Neuron (in vitro differentiated cells): ENCODE measurements at regions not wholly inside any gene's neighbourhood (a gene's known extent, or its start where the extent isn't known, plus 50 kb on each side); places are given as distances from the start of the nearest gene placed in this dataset.

Source experiments
- H2AFZ ChIP-seq: one replicate; pipeline ENCODE4 v1.6.1; 2013; ENCODE audit warnings: low read depth, mild to moderate bottlenecking, inconsistent platforms, low read length, moderate library complexity
- H3K27me3 ChIP-seq: one replicate; pipeline ENCODE4 v1.6.1; 2013; ENCODE audit warnings: low read length; ENCODE audit not compliant: insufficient read depth
- H3K36me3 ChIP-seq: one replicate; pipeline ENCODE4 v1.6.1; 2013; ENCODE audit warnings: low read length; ENCODE audit not compliant: insufficient read depth
- H3K4me1 ChIP-seq: one replicate; pipeline ENCODE4 v1.6.1; 2013; ENCODE audit warnings: low read length; ENCODE audit not compliant: insufficient read depth
- H3K4me3 ChIP-seq: 2 replicates; pipeline ENCODE4 v1.5.1; 2013; ENCODE audit warnings: mild to moderate bottlenecking, low read length, moderate library complexity
- H3K9me3 ChIP-seq: one replicate; pipeline ENCODE4 v1.6.1; 2013; ENCODE audit warnings: low read length

DNA sequence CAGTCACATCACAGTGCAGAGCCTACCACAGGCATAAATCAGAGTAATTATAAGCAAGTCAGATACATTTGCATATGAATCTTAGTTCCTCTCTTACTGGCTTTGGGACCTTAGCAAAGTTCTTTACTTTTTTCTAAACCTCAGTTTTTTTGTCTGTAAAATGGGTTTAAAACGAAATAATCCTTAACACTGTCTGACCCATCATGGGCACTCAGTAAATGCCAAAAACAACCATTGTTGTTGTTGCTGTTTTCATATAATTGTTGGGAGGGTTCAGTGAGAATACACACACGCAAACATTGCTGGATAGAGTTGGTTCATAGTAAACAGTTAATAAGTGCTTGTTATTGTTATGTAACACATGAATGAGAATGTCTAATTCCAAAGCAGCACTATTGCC lies 184.9 kb downstream of the BLID start:
- H3K36me3 ChIP-seq: no peaks in the 10 kb centered on the region
- H3K4me1 ChIP-seq: peaks cover 38% of the 10 kb centered on the region
- H3K4me3 ChIP-seq: no peak overlapping the region
- H3K9me3 ChIP-seq: no peaks in the 10 kb centered on the region
- H3K27me3 ChIP-seq: no peaks in the 10 kb centered on the region
- H2AFZ ChIP-seq: no peak overlapping the region

DNA sequence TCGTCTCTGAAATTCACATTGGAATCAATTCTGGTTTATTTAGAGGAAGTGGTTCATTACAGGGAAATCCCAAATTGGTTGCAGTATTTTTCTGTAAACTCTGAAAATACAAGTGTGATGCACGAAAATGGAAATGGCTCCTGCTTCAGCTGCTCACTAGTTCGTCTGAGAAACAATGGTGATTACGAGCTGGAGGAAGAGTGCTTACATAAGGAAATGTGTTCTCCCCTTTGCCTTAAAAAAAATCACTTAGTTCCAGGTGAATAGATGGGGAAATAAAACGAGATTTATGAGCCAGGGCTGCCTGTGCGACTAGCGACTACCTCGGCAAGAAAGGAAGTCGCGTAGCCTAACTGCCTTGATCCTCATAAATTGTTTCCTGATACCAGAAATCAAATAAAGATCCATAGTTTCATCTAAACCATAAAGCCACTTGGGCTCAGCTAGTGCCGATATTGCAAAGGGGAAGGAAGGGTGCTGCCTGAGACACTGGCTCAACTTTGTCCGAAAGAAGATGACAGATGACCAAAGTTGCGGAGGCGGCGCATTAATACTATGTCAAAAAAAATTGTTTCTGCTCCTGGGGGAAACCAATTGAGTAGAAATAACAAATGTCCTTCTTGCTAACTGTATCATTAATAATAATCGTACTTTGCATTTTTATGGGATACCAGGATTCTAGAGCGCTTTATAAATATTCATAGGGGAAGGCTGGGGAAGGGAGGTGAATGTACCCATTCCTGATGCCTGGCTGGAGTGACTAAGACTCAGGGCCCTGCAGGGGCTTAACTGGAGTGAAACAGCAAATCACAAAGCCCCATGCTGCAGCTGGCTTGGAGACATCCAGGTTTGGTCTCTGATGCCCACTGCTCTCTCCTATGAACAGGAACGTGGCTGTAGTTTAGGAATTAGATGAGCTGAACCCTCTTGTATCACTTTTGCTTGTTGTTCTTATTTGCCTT lies 185.7 kb downstream of the BLID start:
- Histone ChIP-seq H3K9me3 (no peaks in the 10 kb centered on the region), H2AFZ (peak overlapping the region; percentile 66), H3K36me3 (no peaks in the 10 kb centered on the region), H3K27me3 (no peaks in the 10 kb centered on the region), H3K4me1 (peaks cover 38% of the 10 kb centered on the region), H3K4me3 (peak overlapping the region; percentile 47)

DNA sequence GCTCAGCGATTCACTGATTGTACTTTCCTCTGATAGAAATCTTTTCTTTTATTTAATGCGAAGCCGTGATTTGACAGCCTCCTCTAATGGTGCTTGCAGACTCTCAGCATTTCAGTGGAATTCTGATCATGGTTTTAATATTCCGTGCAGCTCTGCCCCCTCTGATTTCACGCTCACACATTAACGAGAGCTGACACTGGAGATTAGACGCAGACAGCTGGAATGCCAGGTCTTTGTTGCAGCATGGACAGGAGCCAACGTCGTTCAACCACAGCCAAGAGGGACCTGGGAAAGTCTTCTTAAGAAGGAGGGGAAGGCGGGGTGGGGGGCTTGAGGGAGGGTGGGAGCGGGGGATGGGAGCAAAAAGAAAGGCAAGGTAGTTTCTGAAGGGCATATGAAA lies 186.4 kb downstream of the BLID start:
- Histone ChIP-seq H3K36me3 (no peaks in the 10 kb centered on the region), H2AFZ (peak overlapping the region; percentile 17), H3K4me3 (peak overlapping the region; percentile 47), H3K27me3 (peaks cover 1% of the 10 kb centered on the region), H3K9me3 (no peaks in the 10 kb centered on the region), H3K4me1 (peaks cover 38% of the 10 kb centered on the region)

DNA sequence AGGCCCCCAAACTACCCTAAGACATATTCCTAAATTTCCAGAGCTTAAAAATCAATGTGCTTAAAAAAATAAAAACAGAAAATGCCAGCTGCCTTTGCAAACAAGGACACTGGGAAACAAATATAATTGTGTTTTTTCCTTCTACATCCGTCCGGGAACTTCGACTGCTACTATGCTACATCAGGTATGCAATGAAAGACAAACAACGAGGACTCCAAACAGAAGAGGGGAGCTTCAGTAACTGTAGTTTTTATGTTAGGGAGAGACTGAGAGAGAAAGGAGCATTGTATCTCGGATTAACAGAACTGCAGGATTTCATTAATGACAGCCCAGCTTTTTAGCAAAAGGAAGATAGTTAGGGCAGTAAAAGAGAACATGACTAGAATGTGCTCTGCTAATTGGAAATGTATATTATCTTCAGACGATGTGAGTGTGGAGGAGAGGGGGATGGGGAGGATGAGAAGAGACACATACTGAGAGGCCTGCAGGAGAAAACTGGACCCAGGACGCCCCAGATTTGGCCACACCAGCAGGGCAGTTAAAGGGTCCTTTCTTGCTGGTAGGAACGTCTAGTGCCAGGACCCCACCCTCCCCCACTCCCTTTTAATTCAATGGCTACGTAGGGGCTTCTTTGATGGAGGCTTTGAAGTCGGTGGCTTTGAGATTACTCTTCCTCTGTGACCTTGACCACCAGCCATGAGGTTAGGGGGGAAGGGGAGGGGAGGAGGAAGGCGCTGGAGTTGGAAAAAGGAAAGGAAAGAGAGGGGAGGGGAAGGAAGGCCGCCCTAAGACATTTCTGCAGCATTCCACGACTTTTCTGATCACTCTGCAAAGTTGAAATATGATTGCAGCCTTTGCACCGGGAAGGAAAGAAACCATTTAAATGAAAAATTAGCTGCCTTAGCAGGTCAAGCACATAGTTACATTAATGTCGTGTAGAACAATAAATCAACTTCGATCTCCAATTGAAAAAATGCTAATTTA lies 187.1 kb downstream of the BLID start:
- Histone ChIP-seq H3K9me3 (no peaks in the 10 kb centered on the region), H3K4me3 (peak overlapping the region; percentile 47), H3K36me3 (no peaks in the 10 kb centered on the region), H3K27me3 (peaks cover 3% of the 10 kb centered on the region), H2AFZ (peak overlapping the region; percentile 17), H3K4me1 (peaks cover 38% of the 10 kb centered on the region)

GRCh38 chr11:121927789-121928188 lies 188.2 kb downstream of the BLID start:
- H3K4me1 ChIP-seq: peaks cover 38% of the 10 kb centered on the region
- H3K4me3 ChIP-seq: no peak overlapping the region
- H3K9me3 ChIP-seq: no peaks in the 10 kb centered on the region
- H3K36me3 ChIP-seq: no peaks in the 10 kb centered on the region
- H3K27me3 ChIP-seq: peaks cover 3% of the 10 kb centered on the region
- H2AFZ ChIP-seq: no peak overlapping the region

DNA sequence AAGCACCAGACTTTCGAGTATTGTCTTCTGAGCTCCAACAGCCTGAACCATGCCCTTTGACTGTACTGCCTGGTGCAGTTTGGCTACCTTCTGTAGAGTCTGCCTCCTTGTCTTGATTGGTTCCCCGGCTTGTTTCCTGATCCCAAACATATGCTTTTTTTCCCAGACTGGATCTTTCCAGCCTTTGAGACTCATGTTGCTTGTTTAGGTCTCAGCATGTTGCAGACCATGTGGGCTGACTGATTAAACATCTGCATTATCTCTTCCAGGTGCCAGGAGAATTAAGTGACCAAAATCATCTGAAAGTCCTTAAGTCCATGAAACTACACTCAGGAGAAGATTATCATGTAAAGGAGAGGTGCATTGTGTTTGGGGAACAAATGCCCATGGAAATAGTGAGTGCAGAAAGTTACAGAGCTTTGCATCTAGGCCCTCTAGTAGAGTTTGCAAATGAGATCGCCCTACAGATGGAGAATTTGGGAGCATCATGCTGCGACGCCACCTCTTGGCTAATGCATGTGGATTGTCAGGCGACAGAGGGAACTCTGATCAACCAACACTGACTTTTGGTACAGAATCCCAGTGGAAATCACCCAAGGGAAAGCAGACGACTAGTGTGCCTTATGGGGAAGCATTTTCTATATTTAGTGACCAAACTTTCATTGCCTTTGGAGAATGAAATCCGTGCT lies 188.8 kb downstream of the BLID start:
- no peak overlapping the region for H2AFZ ChIP-seq
- no peak overlapping the region for H3K4me3 ChIP-seq
- no peaks in the 10 kb centered on the region for H3K36me3 ChIP-seq
- H3K4me1 ChIP-seq: peaks cover 37% of the 10 kb centered on the region
- no peaks in the 10 kb centered on the region for H3K9me3 ChIP-seq
- H3K27me3 ChIP-seq: peaks cover 5% of the 10 kb centered on the region

DNA sequence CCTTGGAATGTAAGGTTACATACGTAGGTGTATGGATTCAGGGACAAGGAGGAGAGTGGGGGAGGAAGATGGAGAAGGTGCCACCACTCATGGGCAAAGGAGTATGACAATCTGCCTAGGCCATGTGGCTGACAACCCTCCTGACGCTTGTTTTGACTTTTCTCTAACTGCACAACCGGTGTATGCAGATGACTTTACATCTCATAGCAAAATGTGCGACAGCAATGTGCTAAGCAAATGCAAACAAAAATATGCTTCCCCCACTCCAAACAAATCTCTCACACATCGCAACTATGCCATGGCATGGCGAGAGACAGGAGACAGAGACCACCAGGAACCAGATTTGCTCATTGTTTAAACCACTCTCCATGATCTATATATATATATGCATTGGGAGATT lies 191.8 kb downstream of the BLID start:
- Histone ChIP-seq H3K9me3 (no peaks in the 10 kb centered on the region), H3K4me3 (no peak overlapping the region), H3K27me3 (peaks cover 7% of the 10 kb centered on the region), H3K4me1 (peaks cover 15% of the 10 kb centered on the region), H3K36me3 (no peaks in the 10 kb centered on the region), H2AFZ (no peak overlapping the region)

GRCh38 chr11:121917482-121917881 lies 198.5 kb downstream of the BLID start:
- Histone ChIP-seq H3K36me3 (no peaks in the 10 kb centered on the region), H2AFZ (no peak overlapping the region), H3K9me3 (no peaks in the 10 kb centered on the region), H3K4me1 (no peaks in the 10 kb centered on the region), H3K27me3 (peaks cover 3% of the 10 kb centered on the region), H3K4me3 (no peak overlapping the region)

DNA sequence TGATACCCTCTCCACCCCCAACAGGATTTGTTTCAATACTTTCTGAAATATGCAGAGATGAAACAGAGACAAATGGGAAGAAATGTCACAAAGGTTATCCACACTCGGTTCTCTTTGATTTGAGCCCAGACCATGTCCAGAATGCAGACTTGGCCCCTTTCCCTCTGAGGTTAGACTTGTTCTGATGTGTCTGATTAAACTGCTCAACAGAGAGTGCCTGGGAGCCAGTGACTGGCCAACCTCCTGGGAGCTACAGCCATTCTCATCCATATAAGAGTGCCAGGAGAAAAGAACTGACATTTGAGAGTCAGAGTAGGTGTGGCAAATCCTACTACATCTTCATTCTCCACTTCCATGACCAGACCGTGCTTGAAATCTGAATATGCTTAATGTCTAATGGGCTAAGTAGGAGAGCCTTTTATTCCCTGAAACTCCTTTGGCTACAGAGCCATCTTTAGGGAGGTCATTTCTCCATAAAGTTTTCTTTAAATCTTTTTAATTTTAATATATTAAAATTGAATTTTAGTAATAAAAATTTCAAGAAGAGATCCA lies 201.4 kb downstream of the BLID start:
- no peak overlapping the region for H3K4me3 ChIP-seq
- no peaks in the 10 kb centered on the region for H3K4me1 ChIP-seq
- H3K36me3 ChIP-seq: no peaks in the 10 kb centered on the region
- H3K27me3 ChIP-seq: no peaks in the 10 kb centered on the region
- no peak overlapping the region for H2AFZ ChIP-seq
- no peaks in the 10 kb centered on the region for H3K9me3 ChIP-seq

DNA sequence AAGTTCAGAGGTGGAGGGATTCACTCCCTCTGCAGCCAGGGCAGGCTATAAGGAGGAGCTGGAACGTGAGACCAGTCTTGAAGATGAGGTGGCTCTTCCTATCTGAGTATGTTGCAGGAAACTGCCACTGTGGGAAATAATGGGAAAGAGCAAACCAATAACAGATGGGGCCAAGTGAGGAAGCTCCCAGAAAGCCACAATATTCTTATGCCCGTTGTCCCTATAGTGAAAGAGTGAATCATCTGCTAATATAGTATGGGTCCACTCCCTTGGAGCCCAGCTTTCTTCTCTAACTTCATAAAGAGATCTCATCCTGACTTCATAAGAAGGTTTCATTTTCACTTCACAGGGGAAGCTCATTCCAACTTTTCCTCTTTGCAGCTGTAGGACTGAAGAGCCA lies 206.4 kb downstream of the BLID start:
- no peak overlapping the region for H3K4me3 ChIP-seq
- H3K36me3 ChIP-seq: no peaks in the 10 kb centered on the region
- no peaks in the 10 kb centered on the region for H3K9me3 ChIP-seq
- no peaks in the 10 kb centered on the region for H3K4me1 ChIP-seq
- no peaks in the 10 kb centered on the region for H3K27me3 ChIP-seq
- no peak overlapping the region for H2AFZ ChIP-seq

DNA sequence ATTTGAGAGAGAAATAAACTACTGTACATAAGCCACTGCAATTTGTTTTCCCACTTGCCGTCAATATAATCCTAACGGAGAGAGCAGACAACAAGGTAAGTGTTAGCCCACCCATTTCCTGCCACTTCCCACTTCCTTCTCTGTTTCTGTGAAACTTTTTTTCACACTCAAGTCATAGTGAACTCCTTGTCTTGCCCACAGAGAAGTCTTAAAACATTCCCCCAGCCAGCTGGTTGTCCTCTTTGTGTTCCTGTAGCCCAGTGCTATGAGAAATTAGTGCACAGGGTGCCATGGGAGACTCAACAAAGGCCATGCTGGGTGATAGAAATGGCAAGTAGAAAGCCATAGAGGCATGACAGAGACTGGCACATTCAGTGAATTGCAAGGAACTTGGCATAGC lies 208.6 kb downstream of the BLID start:
- H3K9me3 ChIP-seq: no peaks in the 10 kb centered on the region
- H3K27me3 ChIP-seq: no peaks in the 10 kb centered on the region
- no peaks in the 10 kb centered on the region for H3K36me3 ChIP-seq
- H3K4me1 ChIP-seq: no peaks in the 10 kb centered on the region
- no peak overlapping the region for H3K4me3 ChIP-seq
- H2AFZ ChIP-seq: no peak overlapping the region

DNA sequence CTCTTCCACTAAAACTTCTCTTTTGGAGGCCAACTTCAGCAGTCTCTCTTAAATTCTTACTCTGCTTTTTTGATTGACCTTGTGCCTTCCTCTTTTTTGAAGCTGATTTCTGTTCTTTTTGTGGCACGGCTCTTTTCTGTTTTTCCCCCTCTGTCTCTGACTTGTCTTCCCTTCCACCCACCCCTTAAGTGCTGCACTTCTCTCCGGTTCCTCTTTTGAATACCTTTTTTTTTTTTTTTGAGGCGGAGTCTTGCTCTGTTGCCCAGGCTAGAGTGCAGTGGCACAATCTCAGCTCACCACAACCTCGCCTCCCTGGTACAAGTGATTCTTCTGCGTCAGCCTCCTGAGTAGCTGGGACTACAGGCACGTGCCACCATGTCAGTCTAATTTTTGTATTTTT lies 211.9 kb downstream of the BLID start:
- no peak overlapping the region for H2AFZ ChIP-seq
- no peaks in the 10 kb centered on the region for H3K9me3 ChIP-seq
- no peaks in the 10 kb centered on the region for H3K36me3 ChIP-seq
- peaks cover 3% of the 10 kb centered on the region for H3K27me3 ChIP-seq
- no peak overlapping the region for H3K4me3 ChIP-seq
- no peaks in the 10 kb centered on the region for H3K4me1 ChIP-seq
